WTC11 (cell line): ENCODE measurements at regions not wholly inside any gene's neighbourhood (a gene's known extent, or its start where the extent isn't known, plus 50 kb on each side); places are given as distances from the start of the nearest gene placed in this dataset.

Source experiments
- FOXP1 ChIP-seq: sonication (generic); formaldehyde crosslinking; IDR thresholded peaks from 2 replicates; pipeline ENCODE4 v1.8.0; 2022; ENCODE audit warnings: missing genetic modification reagents, mild to moderate bottlenecking, moderate library complexity, borderline replicate concordance
- GABPB1 ChIP-seq: sonication (generic); formaldehyde crosslinking; IDR thresholded peaks from 2 replicates; pipeline ENCODE4 v1.8.1; 2023; ENCODE audit warnings: mild to moderate bottlenecking, missing genetic modification reagents
- SP1 ChIP-seq: sonication (generic); formaldehyde crosslinking; conservative IDR thresholded peaks from 2 replicates; pipeline ENCODE4 v1.8.1; 2022; ENCODE audit warnings: missing genetic modification reagents
- TF ChIP-seq, protein P1 (sequence below): sonication (generic); formaldehyde crosslinking; IDR thresholded peaks from 2 replicates; pipeline ENCODE4 v1.8.0; 2022; ENCODE audit warnings: mild to moderate bottlenecking, missing genetic modification reagents
- TF ChIP-seq, protein P2 (sequence below): fragments of 200-600 bp; IDR thresholded peaks from 2 replicates; pipeline ENCODE4 v1.8.0; 2022; ENCODE audit warnings: antibody characterized with exemption

DNA sequence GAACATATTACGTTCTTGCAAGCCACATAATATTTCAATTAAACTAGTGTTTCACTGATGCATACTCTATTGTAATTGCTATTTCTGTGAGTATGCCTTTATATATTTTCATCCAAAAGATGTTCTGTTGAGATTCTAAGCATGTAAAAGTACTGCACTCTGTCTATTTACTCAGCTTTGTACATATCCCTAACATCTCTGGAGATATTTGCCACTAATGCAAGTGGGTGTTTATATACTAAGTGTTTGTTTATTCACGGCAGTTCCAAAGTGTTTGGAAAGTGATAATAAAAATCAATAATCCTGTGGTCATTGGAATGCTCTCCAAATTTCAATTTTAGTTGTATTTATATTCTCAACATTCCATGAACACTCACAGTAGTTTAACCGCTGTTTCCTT, 1989.0 kb downstream of the C4orf33 start:
- TF ChIP-seq, protein P1, sequence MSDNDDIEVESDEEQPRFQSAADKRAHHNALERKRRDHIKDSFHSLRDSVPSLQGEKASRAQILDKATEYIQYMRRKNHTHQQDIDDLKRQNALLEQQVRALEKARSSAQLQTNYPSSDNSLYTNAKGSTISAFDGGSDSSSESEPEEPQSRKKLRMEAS (CRISPR knock-in tag), result no peak
- no peak for TF ChIP-seq SP1 (CRISPR knock-in tag)
- no peak for TF ChIP-seq FOXP1 (CRISPR knock-in tag)
- no peak for TF ChIP-seq GABPB1 (CRISPR knock-in tag)
- TF ChIP-seq, protein P2, sequence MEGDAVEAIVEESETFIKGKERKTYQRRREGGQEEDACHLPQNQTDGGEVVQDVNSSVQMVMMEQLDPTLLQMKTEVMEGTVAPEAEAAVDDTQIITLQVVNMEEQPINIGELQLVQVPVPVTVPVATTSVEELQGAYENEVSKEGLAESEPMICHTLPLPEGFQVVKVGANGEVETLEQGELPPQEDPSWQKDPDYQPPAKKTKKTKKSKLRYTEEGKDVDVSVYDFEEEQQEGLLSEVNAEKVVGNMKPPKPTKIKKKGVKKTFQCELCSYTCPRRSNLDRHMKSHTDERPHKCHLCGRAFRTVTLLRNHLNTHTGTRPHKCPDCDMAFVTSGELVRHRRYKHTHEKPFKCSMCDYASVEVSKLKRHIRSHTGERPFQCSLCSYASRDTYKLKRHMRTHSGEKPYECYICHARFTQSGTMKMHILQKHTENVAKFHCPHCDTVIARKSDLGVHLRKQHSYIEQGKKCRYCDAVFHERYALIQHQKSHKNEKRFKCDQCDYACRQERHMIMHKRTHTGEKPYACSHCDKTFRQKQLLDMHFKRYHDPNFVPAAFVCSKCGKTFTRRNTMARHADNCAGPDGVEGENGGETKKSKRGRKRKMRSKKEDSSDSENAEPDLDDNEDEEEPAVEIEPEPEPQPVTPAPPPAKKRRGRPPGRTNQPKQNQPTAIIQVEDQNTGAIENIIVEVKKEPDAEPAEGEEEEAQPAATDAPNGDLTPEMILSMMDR, result no peak
